ENCODE measurements at regions not wholly inside any gene's neighbourhood (a gene's known extent, or its start where the extent isn't known, plus 50 kb on each side); places are given as distances from the start of the nearest gene placed in this dataset.
"Not testable (repeated sequence)": the region's sequence is repeated elsewhere in the genome, so short reads cannot be mapped to it uniquely, and the experiment has no call there.

DNA sequence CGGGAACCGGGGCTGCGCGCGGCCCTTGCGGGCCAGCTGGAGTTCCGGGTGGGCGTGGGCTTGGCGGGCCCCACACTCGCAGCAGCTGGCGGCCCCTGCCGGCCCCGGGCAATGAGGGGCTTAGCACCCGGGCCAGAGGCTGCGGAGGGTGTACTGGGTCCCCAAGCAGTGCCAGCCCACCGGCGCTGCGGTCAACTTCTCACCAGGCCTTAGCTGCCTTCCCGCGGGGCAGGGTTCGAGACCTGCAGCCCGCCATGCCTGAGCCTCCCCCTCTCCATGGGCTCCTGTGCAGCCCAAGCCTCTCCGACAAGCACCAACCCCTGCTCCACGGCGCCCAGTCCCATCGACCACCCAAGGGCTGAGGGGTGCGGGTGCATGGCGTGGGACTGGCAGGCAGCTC is 704.4 kb upstream of the FRG1 start:
- H3K4me1 ChIP-seq (ENCODE audit: control insufficient read depth in 2 of 2, insufficient read depth in 2 of 2, low read length in 2 of 2); H3K4me3 ChIP-seq (ENCODE audit: low read length in 2 of 2); H3K36me3 ChIP-seq (ENCODE audit: control insufficient read depth in 2 of 2, insufficient read depth in 2 of 2, low read length in 2 of 2); H3K9me3 ChIP-seq (ENCODE audit: control insufficient read depth in 2 of 2, low read length in 2 of 2); H3K27ac ChIP-seq (ENCODE audit: low read depth in 2 of 2, low read length in 2 of 2); H3K27me3 ChIP-seq (ENCODE audit: control insufficient read depth in 2 of 2, insufficient read depth in 2 of 2, low read length in 2 of 2); H3K9ac ChIP-seq (ENCODE audit: low read depth in 1 of 2, low read length in 2 of 2): not testable (repeated sequence)

DNA sequence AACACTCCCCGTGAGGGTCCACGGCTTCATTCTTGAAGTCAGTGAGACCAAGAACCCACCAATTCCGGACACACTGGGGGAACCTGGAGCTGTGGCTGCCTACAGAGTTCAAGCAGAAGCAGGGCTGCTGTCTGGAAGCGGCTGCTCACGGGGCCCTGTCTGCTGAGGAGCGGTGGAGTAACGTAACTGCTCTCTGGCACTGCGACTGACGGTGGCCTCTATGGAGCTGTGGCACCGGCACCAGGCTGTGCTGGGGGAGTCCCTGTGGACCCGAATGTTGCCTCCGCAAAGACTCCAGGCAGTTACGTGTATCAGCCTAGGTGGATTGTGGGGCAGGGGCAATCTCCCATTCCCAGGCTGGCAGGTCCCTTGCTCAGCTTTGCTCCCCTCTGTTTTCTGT is 703.3 kb upstream of the FRG1 start:
- no peaks in the 10 kb centered on the region for H3K36me3 ChIP-seq (ENCODE audit: control insufficient read depth in 2 of 2, insufficient read depth in 2 of 2, low read length in 2 of 2)
- no peak overlapping the region for H3K4me3 ChIP-seq (ENCODE audit: low read length in 2 of 2)
- no peaks in the 10 kb centered on the region for H3K4me1 ChIP-seq (ENCODE audit: control insufficient read depth in 2 of 2, insufficient read depth in 2 of 2, low read length in 2 of 2)
- no peaks in the 10 kb centered on the region for H3K27me3 ChIP-seq (ENCODE audit: control insufficient read depth in 2 of 2, insufficient read depth in 2 of 2, low read length in 2 of 2)
- no peak overlapping the region for H3K27ac ChIP-seq (ENCODE audit: low read depth in 2 of 2, low read length in 2 of 2)
- H3K9me3 ChIP-seq (ENCODE audit: control insufficient read depth in 2 of 2, low read length in 2 of 2): peaks cover 4 to 7% of the 10 kb centered on the region in 2 donors
- no peak overlapping the region for H3K9ac ChIP-seq (ENCODE audit: low read depth in 1 of 2, low read length in 2 of 2)

DNA sequence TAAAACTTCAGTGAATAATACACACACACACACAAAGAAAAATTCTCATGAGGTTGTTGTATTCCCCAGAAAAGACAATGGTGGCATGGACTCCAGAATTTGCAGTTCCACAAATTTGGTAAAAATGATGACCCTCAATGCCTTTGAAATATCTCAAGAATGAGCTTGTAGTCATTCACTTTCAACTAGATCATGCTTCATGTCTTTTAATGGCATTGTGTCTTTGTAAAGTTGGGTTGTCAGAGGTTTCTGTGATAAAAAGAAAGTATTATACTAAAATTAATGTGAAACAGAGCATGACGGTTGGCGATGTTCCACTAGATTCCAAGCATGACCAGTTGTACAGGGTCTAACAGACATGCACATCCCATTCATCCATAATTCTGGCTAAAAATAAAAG is 685.0 kb upstream of the FRG1 start:
- Histone ChIP-seq H3K27ac (ENCODE audit: low read depth in 2 of 2, low read length in 2 of 2) (no peak overlapping the region), H3K9me3 (ENCODE audit: control insufficient read depth in 2 of 2, low read length in 2 of 2) (peaks cover 0 to 2% of the 10 kb centered on the region in 2 donors), H3K27me3 (ENCODE audit: control insufficient read depth in 2 of 2, insufficient read depth in 2 of 2, low read length in 2 of 2) (no peaks in the 10 kb centered on the region)

DNA sequence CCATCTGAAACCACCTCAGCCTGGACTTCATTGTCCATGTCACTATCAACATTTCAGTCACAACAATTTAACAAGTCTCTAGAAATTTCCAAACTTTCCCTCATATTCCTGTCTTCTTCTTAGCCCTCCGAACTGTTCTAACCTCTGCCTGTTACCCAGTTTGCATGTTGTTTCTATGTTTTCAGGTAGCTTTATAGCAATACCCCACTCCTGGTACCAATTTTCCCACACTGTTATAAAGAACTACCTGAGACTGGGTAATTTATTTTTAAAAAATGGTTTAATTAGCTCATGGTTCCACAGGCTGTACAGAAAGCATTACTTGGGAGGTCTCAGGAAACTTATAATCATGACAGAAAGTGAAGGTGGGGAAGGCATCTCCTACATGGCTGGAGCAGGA is 679.2 kb upstream of the FRG1 start:
- Histone ChIP-seq H3K9me3 (ENCODE audit: control insufficient read depth in 2 of 2, low read length in 2 of 2) (peaks cover 0 to 2% of the 10 kb centered on the region in 2 donors), H3K4me3 (ENCODE audit: low read length in 2 of 2) (no peak overlapping the region), H3K36me3 (ENCODE audit: control insufficient read depth in 2 of 2, insufficient read depth in 2 of 2, low read length in 2 of 2) (no peaks in the 10 kb centered on the region), H3K27ac (ENCODE audit: low read depth in 2 of 2, low read length in 2 of 2) (no peak overlapping the region), H3K27me3 (ENCODE audit: control insufficient read depth in 2 of 2, insufficient read depth in 2 of 2, low read length in 2 of 2) (no peaks in the 10 kb centered on the region), H3K4me1 (ENCODE audit: control insufficient read depth in 2 of 2, insufficient read depth in 2 of 2, low read length in 2 of 2) (no peaks in the 10 kb centered on the region), H3K9ac (ENCODE audit: low read depth in 1 of 2, low read length in 2 of 2) (no peak overlapping the region)

More for the DNA sequence above, 685.0 kb upstream of the FRG1 start:
- Histone ChIP-seq H3K4me1 (ENCODE audit: control insufficient read depth in 2 of 2, insufficient read depth in 2 of 2, low read length in 2 of 2) (no peaks in the 10 kb centered on the region), H3K36me3 (ENCODE audit: control insufficient read depth in 2 of 2, insufficient read depth in 2 of 2, low read length in 2 of 2) (no peaks in the 10 kb centered on the region), H3K4me3 (ENCODE audit: low read length in 2 of 2) (no peak overlapping the region), H3K9ac (ENCODE audit: low read depth in 1 of 2, low read length in 2 of 2) (no peak overlapping the region)

DNA sequence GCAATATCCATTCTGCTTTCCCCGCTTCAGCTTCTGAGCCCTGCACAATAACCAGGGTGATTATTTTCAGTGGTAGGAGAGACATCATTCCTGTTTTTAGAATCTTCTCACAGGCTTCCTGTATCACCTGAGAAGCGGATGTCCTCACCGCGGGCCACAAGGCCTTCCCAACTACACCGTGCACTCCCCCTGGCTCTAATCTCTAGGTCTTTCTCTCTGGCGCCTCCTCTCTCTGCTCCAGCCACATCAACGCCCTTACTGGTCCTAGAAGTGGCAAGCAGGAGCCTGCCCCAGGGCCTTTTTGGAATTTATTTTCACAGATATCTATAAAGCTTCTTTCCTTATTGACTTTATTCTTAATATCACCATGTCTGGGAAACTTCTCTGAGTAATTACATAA is 675.2 kb upstream of the FRG1 start:
- Histone ChIP-seq H3K4me1 (ENCODE audit: control insufficient read depth in 2 of 2, insufficient read depth in 2 of 2, low read length in 2 of 2) (no peaks in the 10 kb centered on the region), H3K36me3 (ENCODE audit: control insufficient read depth in 2 of 2, insufficient read depth in 2 of 2, low read length in 2 of 2) (no peaks in the 10 kb centered on the region), H3K9ac (ENCODE audit: low read depth in 1 of 2, low read length in 2 of 2) (no peak overlapping the region), H3K9me3 (ENCODE audit: control insufficient read depth in 2 of 2, low read length in 2 of 2) (peaks cover 0 to 2% of the 10 kb centered on the region in 2 donors), H3K4me3 (ENCODE audit: low read length in 2 of 2) (no peak overlapping the region), H3K27ac (ENCODE audit: low read depth in 2 of 2, low read length in 2 of 2) (no peak overlapping the region), H3K27me3 (ENCODE audit: control insufficient read depth in 2 of 2, insufficient read depth in 2 of 2, low read length in 2 of 2) (no peaks in the 10 kb centered on the region)

DNA sequence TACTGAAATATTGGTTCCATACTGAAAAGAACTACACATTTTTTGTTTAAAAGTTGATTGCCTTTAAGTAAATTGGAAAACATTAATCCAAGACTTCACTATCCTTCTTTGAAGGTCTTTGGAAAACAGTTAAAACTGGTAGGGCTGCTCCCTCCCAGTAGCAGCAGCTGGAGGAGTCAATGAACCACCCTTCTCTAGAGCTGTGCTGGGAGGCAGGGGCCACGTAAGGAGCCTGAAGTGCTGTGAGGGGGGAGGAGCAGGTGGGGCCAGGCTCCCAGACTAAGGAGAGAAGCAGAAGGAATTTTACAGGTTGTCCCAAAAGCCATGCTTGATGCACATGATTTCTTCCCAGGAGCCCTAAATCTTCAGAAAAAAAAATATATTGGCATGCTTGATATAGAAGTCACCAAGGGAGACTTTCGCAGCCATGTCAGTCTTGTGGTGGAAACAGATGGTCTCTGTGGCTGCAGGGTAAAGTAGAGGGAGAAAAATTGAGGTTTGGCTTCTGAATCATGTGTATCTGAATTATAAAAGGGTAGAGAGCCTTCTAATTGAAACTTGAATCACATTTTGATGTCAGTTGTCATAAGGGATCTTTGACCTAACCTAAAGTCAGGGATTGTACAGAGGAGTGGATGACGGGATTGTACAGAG is 673.2 kb upstream of the FRG1 start:
- H3K9ac ChIP-seq (ENCODE audit: low read depth in 1 of 2, low read length in 2 of 2): no peak overlapping the region
- no peaks in the 10 kb centered on the region for H3K27me3 ChIP-seq (ENCODE audit: control insufficient read depth in 2 of 2, insufficient read depth in 2 of 2, low read length in 2 of 2)
- no peaks in the 10 kb centered on the region for H3K4me1 ChIP-seq (ENCODE audit: control insufficient read depth in 2 of 2, insufficient read depth in 2 of 2, low read length in 2 of 2)
- no peak overlapping the region for H3K4me3 ChIP-seq (ENCODE audit: low read length in 2 of 2)
- H3K36me3 ChIP-seq (ENCODE audit: control insufficient read depth in 2 of 2, insufficient read depth in 2 of 2, low read length in 2 of 2): no peaks in the 10 kb centered on the region
- no peak overlapping the region for H3K27ac ChIP-seq (ENCODE audit: low read depth in 2 of 2, low read length in 2 of 2)
- peaks cover 0 to 2% of the 10 kb centered on the region in 2 donors for H3K9me3 ChIP-seq (ENCODE audit: control insufficient read depth in 2 of 2, low read length in 2 of 2)

DNA sequence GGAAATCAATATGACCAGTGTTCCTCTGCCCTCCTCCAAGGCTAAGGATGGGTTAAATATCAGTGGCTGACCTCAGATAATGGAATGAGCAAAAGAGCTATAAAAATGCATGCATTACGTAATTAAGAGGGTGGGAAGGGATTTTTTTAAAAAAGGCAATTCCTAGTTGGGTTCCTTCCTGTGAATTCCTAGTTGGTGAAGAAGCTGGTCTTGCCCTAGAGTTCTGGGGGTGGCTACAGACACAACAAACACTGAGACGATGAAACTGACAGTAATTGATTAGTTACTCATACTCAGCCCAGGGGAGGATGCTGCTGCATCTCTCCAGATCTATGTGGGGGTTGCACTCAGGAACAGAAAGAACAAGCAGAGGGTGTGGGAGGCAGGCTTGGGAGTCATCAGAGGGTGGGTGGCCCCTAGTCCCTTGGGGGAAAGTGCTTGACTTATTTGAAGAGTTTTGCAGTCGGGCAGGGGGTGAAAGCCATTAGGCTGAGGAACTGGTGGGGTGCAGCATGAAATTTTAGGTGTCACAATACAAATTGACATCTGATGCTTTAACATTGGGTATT is 662.0 kb upstream of the FRG1 start:
- Histone ChIP-seq H3K27ac (ENCODE audit: low read depth in 2 of 2, low read length in 2 of 2) (no peak overlapping the region), H3K36me3 (ENCODE audit: control insufficient read depth in 2 of 2, insufficient read depth in 2 of 2, low read length in 2 of 2) (no peaks in the 10 kb centered on the region), H3K4me1 (ENCODE audit: control insufficient read depth in 2 of 2, insufficient read depth in 2 of 2, low read length in 2 of 2) (no peaks in the 10 kb centered on the region), H3K9me3 (ENCODE audit: control insufficient read depth in 2 of 2, low read length in 2 of 2) (peaks cover 0 to 2% of the 10 kb centered on the region in 2 donors), H3K4me3 (ENCODE audit: low read length in 2 of 2) (no peak overlapping the region), H3K9ac (ENCODE audit: low read depth in 1 of 2, low read length in 2 of 2) (no peak overlapping the region), H3K27me3 (ENCODE audit: control insufficient read depth in 2 of 2, insufficient read depth in 2 of 2, low read length in 2 of 2) (no peaks in the 10 kb centered on the region)

DNA sequence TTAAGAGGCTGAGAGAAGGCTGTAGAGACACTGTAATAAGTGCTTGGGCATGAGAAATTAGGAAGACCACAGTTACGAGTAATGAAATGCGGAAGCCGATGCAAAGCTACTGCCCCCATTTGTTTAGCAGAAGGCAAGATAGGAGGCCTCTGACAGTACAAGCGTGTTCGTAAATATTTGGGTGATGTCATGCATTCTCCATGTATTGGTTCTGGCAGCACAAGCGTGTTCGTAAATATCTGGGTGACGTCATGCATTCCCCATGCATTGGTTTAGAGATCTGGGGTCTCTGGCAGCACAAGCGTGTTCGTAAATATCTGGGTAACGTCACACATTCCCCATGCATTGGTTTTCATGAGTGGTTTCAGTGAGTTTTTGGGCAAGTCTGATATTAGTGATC is 661.5 kb upstream of the FRG1 start:
- H3K9ac ChIP-seq (ENCODE audit: low read depth in 1 of 2, low read length in 2 of 2): no peak overlapping the region

DNA sequence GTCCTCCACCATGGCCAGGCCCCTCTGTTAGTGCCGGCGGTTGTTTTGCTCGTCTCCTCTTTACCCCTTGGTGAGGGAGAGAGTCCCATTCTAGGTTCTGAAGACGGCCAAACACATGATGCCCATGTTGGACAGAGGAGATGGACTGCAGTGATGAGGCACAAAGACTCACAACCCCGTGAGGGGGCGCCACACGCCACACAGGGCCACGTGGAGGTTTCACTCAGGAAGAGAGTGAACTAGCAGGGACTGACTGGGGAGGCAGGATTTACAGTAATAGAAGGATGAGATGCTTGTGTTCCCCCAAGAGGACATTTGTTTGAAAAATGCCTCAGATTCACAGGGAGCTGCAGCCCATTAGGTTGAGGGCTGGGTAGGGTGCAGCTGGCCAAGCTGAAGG is 655.3 kb upstream of the FRG1 start:
- no peaks in the 10 kb centered on the region for H3K27me3 ChIP-seq (ENCODE audit: control insufficient read depth in 2 of 2, insufficient read depth in 2 of 2, low read length in 2 of 2)
- no peaks in the 10 kb centered on the region for H3K4me1 ChIP-seq (ENCODE audit: control insufficient read depth in 2 of 2, insufficient read depth in 2 of 2, low read length in 2 of 2)
- H3K27ac ChIP-seq (ENCODE audit: low read depth in 2 of 2, low read length in 2 of 2): no peak overlapping the region
- H3K4me3 ChIP-seq (ENCODE audit: low read length in 2 of 2): no peak overlapping the region
- H3K36me3 ChIP-seq (ENCODE audit: control insufficient read depth in 2 of 2, insufficient read depth in 2 of 2, low read length in 2 of 2): no peaks in the 10 kb centered on the region
- H3K9ac ChIP-seq (ENCODE audit: low read depth in 1 of 2, low read length in 2 of 2): no peak overlapping the region
- peaks cover 0 to 2% of the 10 kb centered on the region in 2 donors for H3K9me3 ChIP-seq (ENCODE audit: control insufficient read depth in 2 of 2, low read length in 2 of 2)

More for the DNA sequence above, 661.5 kb upstream of the FRG1 start:
- H3K36me3 ChIP-seq (ENCODE audit: control insufficient read depth in 2 of 2, insufficient read depth in 2 of 2, low read length in 2 of 2): no peaks in the 10 kb centered on the region
- no peak overlapping the region for H3K4me3 ChIP-seq (ENCODE audit: low read length in 2 of 2)
- H3K9me3 ChIP-seq (ENCODE audit: control insufficient read depth in 2 of 2, low read length in 2 of 2): peaks cover 0 to 4% of the 10 kb centered on the region in 2 donors
- no peaks in the 10 kb centered on the region for H3K4me1 ChIP-seq (ENCODE audit: control insufficient read depth in 2 of 2, insufficient read depth in 2 of 2, low read length in 2 of 2)
- no peak overlapping the region for H3K27ac ChIP-seq (ENCODE audit: low read depth in 2 of 2, low read length in 2 of 2)
- H3K27me3 ChIP-seq (ENCODE audit: control insufficient read depth in 2 of 2, insufficient read depth in 2 of 2, low read length in 2 of 2): no peaks in the 10 kb centered on the region

DNA sequence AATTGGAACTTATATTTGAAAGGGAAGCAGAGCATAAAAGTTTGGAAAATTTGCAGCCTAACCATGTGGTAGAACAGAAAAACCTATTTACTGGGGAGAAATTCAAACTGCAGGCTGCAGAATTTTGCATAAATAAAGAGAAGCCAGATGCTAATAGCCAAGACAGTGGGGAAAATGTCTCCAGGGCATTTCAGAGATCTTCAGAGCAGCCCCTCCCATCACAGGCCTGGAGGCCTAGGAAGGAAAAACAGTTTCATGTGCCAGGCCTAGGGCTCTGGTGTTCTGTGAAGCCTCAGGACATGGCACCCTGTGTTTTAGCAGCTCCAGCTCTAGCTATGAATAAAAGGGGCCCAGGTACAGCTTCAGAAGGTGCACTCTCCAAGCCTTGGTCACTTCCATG is 648.7 kb upstream of the FRG1 start:
- H3K36me3 ChIP-seq (ENCODE audit: control insufficient read depth in 2 of 2, insufficient read depth in 2 of 2, low read length in 2 of 2): no peaks in the 10 kb centered on the region
- H3K9me3 ChIP-seq (ENCODE audit: control insufficient read depth in 2 of 2, low read length in 2 of 2): no peaks in the 10 kb centered on the region
- no peaks in the 10 kb centered on the region for H3K27me3 ChIP-seq (ENCODE audit: control insufficient read depth in 2 of 2, insufficient read depth in 2 of 2, low read length in 2 of 2)
- H3K4me3 ChIP-seq (ENCODE audit: low read length in 2 of 2): no peak overlapping the region
- H3K4me1 ChIP-seq (ENCODE audit: control insufficient read depth in 2 of 2, insufficient read depth in 2 of 2, low read length in 2 of 2): no peaks in the 10 kb centered on the region
- no peak overlapping the region for H3K27ac ChIP-seq (ENCODE audit: low read depth in 2 of 2, low read length in 2 of 2)
- H3K9ac ChIP-seq (ENCODE audit: low read depth in 1 of 2, low read length in 2 of 2): no peak overlapping the region

Measured in mucosa of rectum (tissue), 2 donors.